Osteoblast (primary cell): ENCODE measurements at regions not wholly inside any gene's neighbourhood (a gene's known extent, or its start where the extent isn't known, plus 50 kb on each side); places are given as distances from the start of the nearest gene placed in this dataset.

Source experiments
- DNase-seq: peaks from one replicate; pipeline ENCODE4 v3.0.0; 2011; ENCODE audit warnings: low spot score, mixed read lengths; ENCODE audit not compliant: insufficient read length; ENCODE audit errors: missing footprints
- H2AFZ ChIP-seq: 2 replicates; pipeline ENCODE4 v1.6.0; 2011; ENCODE audit warnings: mild to moderate bottlenecking, low read length
- H3K27ac ChIP-seq: 2 replicates; pipeline ENCODE4 v1.5.1; 2011; ENCODE audit warnings: mild to moderate bottlenecking, low read depth, low read length, moderate library complexity
- H3K27me3 ChIP-seq: 2 replicates; pipeline ENCODE4 v1.6.0; 2012; ENCODE audit warnings: mild to moderate bottlenecking, control low read depth, inconsistent platforms, low read length, moderate library complexity; ENCODE audit not compliant: insufficient read depth
- H3K36me3 ChIP-seq: 2 replicates; pipeline ENCODE4 v1.5.1; 2011; ENCODE audit warnings: mild to moderate bottlenecking, low read length, control low read depth, moderate library complexity; ENCODE audit not compliant: insufficient read depth
- H3K4me1 ChIP-seq: 2 replicates; pipeline ENCODE4 v1.5.1; 2011; ENCODE audit warnings: mild to moderate bottlenecking, low read length, control low read depth, moderate library complexity; ENCODE audit not compliant: insufficient read depth
- H3K4me2 ChIP-seq: 2 replicates; pipeline ENCODE4 v1.6.0; 2011; ENCODE audit warnings: mild to moderate bottlenecking, low read length; ENCODE audit not compliant: insufficient read depth
- H3K4me3 ChIP-seq: fragments of 200-600 bp; sonication (generic); 3 replicates; pipeline ENCODE4 v1.5.1; 2012; ENCODE audit warnings: mild to moderate bottlenecking, low read length, inconsistent platforms; ENCODE audit not compliant: insufficient read depth
- H3K79me2 ChIP-seq: 2 replicates; pipeline ENCODE4 v1.6.0; 2012; ENCODE audit warnings: mild to moderate bottlenecking, low read length, control low read depth, inconsistent platforms; ENCODE audit not compliant: insufficient read depth
- H3K9me3 ChIP-seq: 2 replicates; pipeline ENCODE4 v1.5.1; 2011; ENCODE audit warnings: low read depth, low read length, control low read depth
- H4K20me1 ChIP-seq: 2 replicates; pipeline ENCODE4 v1.6.0; 2012; ENCODE audit warnings: mild to moderate bottlenecking, low read length, control low read depth; ENCODE audit not compliant: insufficient read depth
- CTCF ChIP-seq: IDR thresholded peaks from 2 replicates; pipeline ENCODE4 v1.5.1; 2011; ENCODE audit warnings: mild to moderate bottlenecking, low read depth, low read length, moderate library complexity; ENCODE audit errors: extremely low read depth

GRCh38 chr11:33630936-33631748 is 69.5 kb downstream of the C11orf91 start:
- H3K9me3 ChIP-seq = no peaks in the 10 kb centered on the region
- no peak overlapping the region for H2AFZ ChIP-seq
- no peak overlapping the region for H3K27ac ChIP-seq
- TF ChIP-seq CTCF = peak; percentile 6
- no peaks in the 10 kb centered on the region for H3K36me3 ChIP-seq
- peaks cover 31% of the 10 kb centered on the region for H3K4me1 ChIP-seq
- no peak for DNase-seq
- no peaks in the 10 kb centered on the region for H4K20me1 ChIP-seq
- no peaks in the 10 kb centered on the region for H3K79me2 ChIP-seq
- H3K4me2 ChIP-seq = no peak overlapping the region
- no peak overlapping the region for H3K4me3 ChIP-seq
- no peaks in the 10 kb centered on the region for H3K27me3 ChIP-seq

- Histone ChIP-seq H2AFZ (no peak overlapping the region), H3K9me3 (no peaks in the 10 kb centered on the region), H3K27me3 (no peaks in the 10 kb centered on the region), H4K20me1 (no peaks in the 10 kb centered on the region), H3K4me2 (no peak overlapping the region), H3K4me1 (peaks cover 25% of the 10 kb centered on the region), H3K4me3 (no peak overlapping the region), H3K79me2 (no peaks in the 10 kb centered on the region), H3K36me3 (no peaks in the 10 kb centered on the region), H3K27ac (no peak overlapping the region)
- no peak for DNase-seq
- no peak for TF ChIP-seq CTCF
These were observed 76.5 kb downstream of the C11orf91 start for GRCh38 chr11:33624083-33624482.

- H3K36me3 ChIP-seq = no peaks in the 10 kb centered on the region
- H3K4me3 ChIP-seq = no peak overlapping the region
- no peak overlapping the region for H3K4me2 ChIP-seq
- no peaks in the 10 kb centered on the region for H3K79me2 ChIP-seq
- no peaks in the 10 kb centered on the region for H3K9me3 ChIP-seq
- TF ChIP-seq CTCF = no peak
- no peak for DNase-seq
- peaks cover 25% of the 10 kb centered on the region for H3K4me1 ChIP-seq
- H3K27ac ChIP-seq = no peak overlapping the region
- H2AFZ ChIP-seq = no peak overlapping the region
- no peaks in the 10 kb centered on the region for H4K20me1 ChIP-seq
- H3K27me3 ChIP-seq = no peaks in the 10 kb centered on the region
These were observed 77.8 kb downstream of the C11orf91 start for GRCh38 chr11:33622806-33623205.

- Histone ChIP-seq H2AFZ (peak overlapping the region; percentile 13), H3K27ac (peak overlapping the region; percentile 9), H3K36me3 (no peaks in the 10 kb centered on the region), H3K4me3 (no peak overlapping the region), H3K27me3 (no peaks in the 10 kb centered on the region), H3K9me3 (no peaks in the 10 kb centered on the region), H3K4me1 (peaks cover 25% of the 10 kb centered on the region), H4K20me1 (no peaks in the 10 kb centered on the region), H3K79me2 (no peaks in the 10 kb centered on the region), H3K4me2 (peak overlapping the region; percentile 48)
- peak; percentile 73 for DNase-seq
- TF ChIP-seq CTCF = no peak
These were observed 78.4 kb downstream of the C11orf91 start for GRCh38 chr11:33622186-33622585.
